SHP77 treated with DMSO at 0.1 percent for 48 hours (cell line): ENCODE measurements at regions not wholly inside any gene's neighbourhood (a gene's known extent, or its start where the extent isn't known, plus 50 kb on each side); places are given as distances from the start of the nearest gene placed in this dataset.

Experiments used
- DNase-seq: peaks from one replicate; lab custom pipeline; 2025; lab: John Stamatoyannopoulos, UW

- no peak for DNase-seq
Observed at GRCh38 chr18:47469576-47469975, 218.1 kb upstream of the SKOR2 start.

DNA sequence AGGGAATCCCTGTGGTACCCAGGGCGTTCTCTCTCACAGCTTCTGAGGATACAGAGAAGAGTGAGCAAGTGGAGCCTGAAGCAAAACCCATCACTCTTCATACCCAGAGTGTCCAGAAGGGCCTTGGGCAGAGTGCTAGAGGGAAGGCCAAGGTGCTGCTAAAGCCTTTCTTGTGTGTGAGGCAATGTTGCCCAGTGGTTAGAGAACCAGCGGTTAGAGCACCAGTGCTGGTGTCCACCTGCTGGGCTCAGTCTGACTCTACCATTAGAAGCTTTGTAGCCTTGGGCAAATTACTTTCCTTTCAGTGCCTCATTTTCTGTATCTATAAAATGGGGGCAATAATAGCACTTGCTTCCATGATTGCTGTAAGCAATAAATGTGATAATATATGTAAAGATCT lies 210.5 kb upstream of the SKOR2 start:
- DNase-seq: no peak

- no peak for DNase-seq
Observed at GRCh38 chr18:47461406-47461948, 210.0 kb upstream of the SKOR2 start.

DNA sequence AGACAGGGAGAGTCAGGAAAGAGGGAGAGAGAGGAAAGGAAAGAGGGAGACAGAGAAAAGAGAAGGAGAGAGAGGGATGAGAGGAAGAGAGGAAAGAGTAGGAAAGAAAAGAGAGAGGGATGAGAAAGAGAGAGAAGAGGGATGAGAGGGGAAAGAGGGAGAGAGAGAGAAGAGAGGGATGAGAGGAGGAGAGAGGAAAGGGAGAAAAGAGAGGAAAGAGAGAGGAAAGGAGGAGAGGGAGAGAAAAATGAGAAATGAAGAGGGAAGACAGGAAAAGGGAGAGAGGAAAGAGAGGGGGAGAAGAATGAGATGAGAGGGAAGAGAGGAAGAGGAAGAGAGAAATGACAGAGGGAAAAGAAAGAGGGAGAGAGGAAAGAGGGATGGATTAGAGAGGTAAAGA lies 207.0 kb upstream of the SKOR2 start:
- no peak for DNase-seq

GRCh38 chr18:47457614-47458013 lies 206.2 kb upstream of the SKOR2 start:
- no peak for DNase-seq

DNA sequence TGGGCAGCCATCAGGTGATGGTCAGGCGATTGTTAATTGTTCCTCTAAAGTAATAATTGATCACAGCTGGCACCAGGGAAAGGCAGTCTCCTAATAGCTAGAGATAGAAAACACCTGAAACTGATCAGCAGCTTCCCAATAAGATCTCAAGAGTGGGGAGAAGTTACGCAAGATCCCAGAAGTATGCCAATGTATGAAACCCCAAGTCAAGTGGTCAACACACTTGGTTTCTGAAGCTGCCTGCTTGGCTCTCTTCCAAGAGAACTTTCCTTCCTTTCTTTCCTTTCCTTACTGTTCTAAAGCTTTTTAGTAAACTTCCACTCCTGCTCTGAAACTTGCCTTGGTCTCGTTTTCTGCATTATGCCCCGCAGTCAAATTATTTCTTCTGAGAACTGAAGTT lies 201.6 kb upstream of the SKOR2 start:
- DNase-seq: no peak

GRCh38 chr18:47448956-47449355 lies 197.5 kb upstream of the SKOR2 start:
- no peak for DNase-seq

DNA sequence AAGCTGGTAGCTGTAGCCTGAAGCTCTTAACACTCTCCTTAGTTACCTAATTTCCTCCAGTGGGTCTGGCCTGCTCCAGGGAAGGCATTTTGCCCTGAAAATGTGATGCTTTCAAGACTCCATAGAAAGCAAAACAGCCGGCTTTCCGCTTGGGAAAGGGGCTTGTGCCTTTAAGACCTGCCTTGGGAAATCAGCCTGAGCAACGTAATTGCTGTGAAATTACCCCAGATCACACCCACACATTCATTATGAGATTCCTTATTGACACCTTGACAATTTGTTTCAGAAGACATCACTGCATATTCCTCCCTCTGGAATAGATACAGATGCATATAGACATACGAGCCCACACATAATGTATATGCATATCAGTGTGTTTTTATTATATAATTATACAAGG lies 190.5 kb upstream of the SKOR2 start:
- no peak for DNase-seq

DNA sequence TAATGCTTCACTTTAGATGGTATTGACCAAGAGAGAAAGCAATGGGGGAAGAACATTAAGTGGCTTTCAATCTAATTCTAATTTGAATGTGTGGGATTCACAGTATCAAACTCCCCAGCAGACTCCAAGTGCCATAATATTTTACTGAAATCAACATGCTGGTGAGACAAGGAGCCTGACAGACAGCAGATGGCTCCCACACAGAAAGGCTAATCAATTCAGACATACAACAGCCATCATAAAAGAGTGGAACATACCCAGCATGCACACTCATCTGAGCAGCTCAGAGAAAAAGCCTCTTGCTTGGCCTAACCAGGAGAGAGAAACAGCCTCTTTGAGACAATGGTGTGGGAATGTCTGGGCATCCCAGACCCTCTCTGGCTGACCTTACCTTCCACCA lies 186.5 kb upstream of the SKOR2 start:
- no peak for DNase-seq

DNA sequence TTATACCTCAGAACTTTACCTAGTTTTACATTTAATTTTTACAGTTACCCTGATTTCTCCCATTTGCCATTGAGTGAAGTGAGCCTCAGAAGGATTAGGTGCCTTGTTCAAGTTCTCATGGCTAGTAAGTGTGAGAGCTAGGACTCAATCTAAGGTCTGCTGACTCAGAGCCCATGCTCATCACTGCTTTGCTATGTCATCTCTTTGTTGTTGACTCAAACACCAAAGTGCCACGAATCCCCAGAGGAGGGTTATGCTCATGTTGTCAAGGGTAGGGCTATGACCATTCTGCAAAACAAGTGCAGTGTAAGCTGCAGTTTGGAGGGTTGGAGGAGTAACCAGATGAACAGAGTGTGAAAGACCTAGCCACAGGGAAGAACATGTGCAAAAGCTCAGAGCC lies 185.4 kb upstream of the SKOR2 start:
- no peak for DNase-seq

- no peak for DNase-seq
Observed at GRCh38 chr18:47434214-47434746, 182.8 kb upstream of the SKOR2 start.

GRCh38 chr18:47427923-47428637 lies 176.6 kb upstream of the SKOR2 start:
- no peak for DNase-seq

- DNase-seq: no peak
Observed at GRCh38 chr18:47427072-47427471, 175.6 kb upstream of the SKOR2 start.

- DNase-seq: no peak
Observed at GRCh38 chr18:47425365-47425764, 173.9 kb upstream of the SKOR2 start.

DNA sequence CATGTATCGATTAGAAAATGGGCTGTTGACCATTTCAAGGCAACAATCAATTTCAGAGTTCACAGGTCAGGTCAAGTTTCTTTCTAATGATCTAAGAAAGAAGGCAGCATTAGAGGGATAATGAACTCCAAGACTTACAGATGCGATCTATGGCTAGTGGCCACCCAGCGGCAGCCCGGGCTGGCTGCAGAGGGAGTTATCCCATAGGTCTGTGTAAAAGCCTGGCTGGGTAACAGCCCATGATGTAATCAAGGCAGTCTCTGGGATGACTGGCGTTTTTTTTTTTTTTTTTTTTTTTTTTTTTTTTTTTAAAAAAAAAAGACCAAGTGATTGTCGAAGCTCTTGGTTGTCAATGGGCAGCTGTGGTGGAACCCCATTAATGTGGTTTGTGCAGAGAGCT lies 171.1 kb upstream of the SKOR2 start:
- no peak for DNase-seq

DNA sequence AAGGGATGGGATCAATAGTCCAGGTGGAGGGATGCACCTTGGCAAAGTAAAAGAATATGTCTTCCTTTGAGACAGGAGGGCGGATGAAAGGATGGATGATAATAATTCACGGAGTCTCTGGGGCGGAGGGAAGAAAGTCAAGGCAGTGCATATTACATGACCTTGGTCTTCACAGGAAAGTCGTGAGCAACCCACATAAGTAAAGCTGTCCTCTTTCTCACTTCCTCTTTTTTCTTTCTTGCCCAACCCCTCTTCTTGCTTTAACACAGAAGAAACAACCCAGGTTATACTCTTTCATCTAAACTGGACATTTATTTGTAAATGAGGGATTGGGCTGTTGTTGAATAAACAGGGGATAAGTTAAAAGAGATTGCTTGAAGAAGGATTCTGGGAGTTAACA lies 168.7 kb upstream of the SKOR2 start:
- DNase-seq: no peak

- no peak for DNase-seq
Observed at GRCh38 chr18:47418746-47419145, 167.3 kb upstream of the SKOR2 start.

DNA sequence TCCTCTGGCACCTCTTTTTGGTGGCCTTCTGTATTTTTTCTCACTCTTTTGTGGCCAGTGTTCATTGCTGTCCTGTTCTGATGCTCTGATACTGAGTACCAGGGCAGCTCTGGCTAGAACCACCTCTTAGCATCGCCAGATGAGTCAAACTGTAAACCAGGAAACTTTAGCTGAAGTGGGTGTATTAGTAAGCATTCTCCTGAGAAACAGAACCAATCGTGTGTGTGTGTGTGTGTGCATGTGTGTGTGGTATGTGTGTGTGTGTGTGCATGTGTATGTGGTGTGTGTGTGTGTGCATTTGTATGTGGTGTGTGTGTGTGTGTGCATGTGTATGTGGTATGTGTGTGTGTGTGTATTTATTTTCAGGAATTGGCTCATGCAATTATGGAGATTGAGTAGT lies 166.3 kb upstream of the SKOR2 start:
- DNase-seq: no peak

GRCh38 chr18:47415881-47416280 lies 164.4 kb upstream of the SKOR2 start:
- no peak for DNase-seq

- DNase-seq: no peak
Observed at GRCh38 chr18:47413327-47413726, 161.9 kb upstream of the SKOR2 start.

DNA sequence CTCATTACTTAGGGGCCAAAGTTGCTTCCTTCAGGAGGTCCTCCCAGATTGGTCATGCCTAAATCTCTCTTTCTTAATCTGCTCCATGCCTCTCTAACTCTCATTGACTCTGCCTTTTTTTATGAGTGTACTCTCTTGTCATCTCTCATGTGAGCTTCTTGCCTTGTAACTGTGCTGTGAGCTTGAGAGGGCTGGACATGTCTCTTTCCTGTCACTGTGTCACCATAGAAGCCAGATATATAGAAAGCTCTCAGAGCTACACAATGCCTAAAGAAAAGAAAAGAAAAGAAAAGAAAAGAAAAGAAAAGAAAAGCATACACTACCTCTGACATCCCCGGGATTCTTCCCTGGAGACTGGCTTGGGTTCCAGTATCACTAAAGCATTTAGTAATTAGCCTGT lies 161.5 kb upstream of the SKOR2 start:
- DNase-seq: no peak

DNA sequence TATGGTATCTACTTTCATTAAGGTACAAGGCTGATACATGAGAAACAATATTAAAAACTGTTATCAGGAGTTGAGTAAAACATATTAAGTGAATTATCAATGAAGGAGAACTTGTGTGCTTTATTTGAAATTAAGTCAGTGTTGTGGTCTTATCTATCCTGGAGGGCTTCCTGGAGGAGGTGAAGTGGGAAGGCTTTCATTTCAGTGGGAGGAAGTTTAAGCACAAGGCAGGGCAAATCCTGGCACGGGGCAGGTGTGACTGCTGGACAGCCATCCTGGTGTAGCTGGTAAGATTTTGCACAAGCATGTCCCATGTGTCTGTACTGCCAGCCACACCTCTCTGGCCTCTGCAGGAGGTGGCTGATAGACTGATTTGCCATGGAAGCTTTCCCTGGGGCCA lies 159.7 kb upstream of the SKOR2 start:
- DNase-seq: no peak

- no peak for DNase-seq
Observed at GRCh38 chr18:47410139-47410538, 158.7 kb upstream of the SKOR2 start.

DNA sequence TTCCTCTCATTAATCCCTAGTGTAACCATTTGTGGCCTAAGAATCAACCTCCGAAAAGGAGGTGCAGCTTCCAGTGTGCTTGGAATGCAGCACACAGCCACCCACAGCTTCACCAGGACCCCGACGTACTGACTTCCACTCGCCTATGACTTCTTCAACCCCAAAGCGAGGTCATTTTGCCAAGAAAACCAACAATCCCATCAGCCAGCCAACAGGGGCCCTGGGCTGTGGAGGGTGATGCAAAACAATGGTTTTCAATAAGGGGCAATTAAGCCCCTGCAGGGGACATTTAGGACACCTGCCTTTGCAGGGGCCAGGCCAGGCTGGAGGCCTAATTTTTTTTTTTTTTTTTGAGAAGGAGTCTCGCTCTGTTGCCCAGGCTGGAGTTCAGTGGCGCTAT lies 158.1 kb upstream of the SKOR2 start:
- DNase-seq: no peak
